IMR-90 (cell line): ENCODE measurements at regions not wholly inside any gene's neighbourhood (a gene's known extent, or its start where the extent isn't known, plus 50 kb on each side); places are given as distances from the start of the nearest gene placed in this dataset.

ENCODE experiments used
- BHLHE40 ChIP-seq: fragments of 150-350 bp; IDR thresholded peaks from 2 replicates; pipeline ENCODE4 v1.6.1; 2016; ENCODE audit warnings: mild to moderate bottlenecking, low read depth, low read length
- CEBPB ChIP-seq: IDR thresholded peaks from 2 replicates; pipeline ENCODE4 v1.6.1; 2012; ENCODE audit warnings: low read depth, low read length, improper control_type of control experiment
- CHD1 ChIP-seq: IDR thresholded peaks from 2 replicates; pipeline ENCODE4 v1.6.1; 2012; ENCODE audit warnings: low read depth, low read length, improper control_type of control experiment
- CTCF ChIP-seq: conservative IDR thresholded peaks from 2 replicates; pipeline ENCODE4 v1.5.1; 2012; ENCODE audit warnings: mild to moderate bottlenecking, low read depth, low read length, improper control_type of control experiment
- FOS ChIP-seq: fragments of 150-350 bp; IDR thresholded peaks from 2 replicates; pipeline ENCODE4 v1.6.1; 2016; ENCODE audit warnings: low read depth, low read length
- MAZ ChIP-seq: IDR thresholded peaks from 2 replicates; pipeline ENCODE4 v1.6.1; 2012; ENCODE audit warnings: low read depth, mild to moderate bottlenecking, low read length, improper control_type of control experiment, moderate library complexity, borderline replicate concordance
- MXI1 ChIP-seq: IDR thresholded peaks from 2 replicates; pipeline ENCODE4 v1.6.1; 2012; ENCODE audit warnings: low read depth, mild to moderate bottlenecking, low read length, moderate library complexity, borderline replicate concordance
- NFE2L2 ChIP-seq: fragments of 150-350 bp; IDR thresholded peaks from 2 replicates; pipeline ENCODE4 v1.6.1; 2016; ENCODE audit warnings: low read depth, mild to moderate bottlenecking, low read length
- POLR2A ChIP-seq: IDR thresholded peaks from 2 replicates; pipeline ENCODE4 v1.6.1; 2012; ENCODE audit warnings: mild to moderate bottlenecking, low read depth, low read length
- RCOR1 ChIP-seq: IDR thresholded peaks from 2 replicates; pipeline ENCODE4 v1.6.1; 2012; ENCODE audit warnings: mild to moderate bottlenecking, low read length, improper control_type of control experiment; ENCODE audit not compliant: insufficient replicate concordance
- RFX5 ChIP-seq: IDR thresholded peaks from 2 replicates; pipeline ENCODE4 v1.8.0; 2012; ENCODE audit warnings: low read depth, mild to moderate bottlenecking, low read length, moderate library complexity
- SMC3 ChIP-seq: fragments of 150-350 bp; IDR thresholded peaks from 2 replicates; pipeline ENCODE4 v1.6.1; 2016; ENCODE audit warnings: low read depth, mild to moderate bottlenecking, antibody characterized with exemption, low read length, moderate library complexity
- USF2 ChIP-seq: fragments of 150-350 bp; IDR thresholded peaks from 2 replicates; pipeline ENCODE4 v1.6.1; 2017; ENCODE audit warnings: mild to moderate bottlenecking, antibody characterized with exemption, low read length, low read depth

GRCh38 chr3:181457756-181458155 lies 254.0 kb upstream of the SOX2 start:
- TF ChIP-seq USF2 (no peak), CTCF (no peak), MAZ (no peak), POLR2A (no peak), RCOR1 (no peak), CEBPB (no peak), MXI1 (no peak), NFE2L2 (no peak), RFX5 (no peak), FOS (no peak), SMC3 (no peak), CHD1 (no peak), BHLHE40 (no peak)
